ENCODE measurements at regions not wholly inside any gene's neighbourhood (a gene's known extent, or its start where the extent isn't known, plus 50 kb on each side); places are given as distances from the start of the nearest gene placed in this dataset.
"Not testable (repeated sequence)": the region's sequence is repeated elsewhere in the genome, so short reads cannot be mapped to it uniquely, and the experiment has no call there.

GRCh38 chr18:66271962-66272361, 331.9 kb downstream of the CDH19 start:
- no peak for FAIRE-seq

GRCh38 chr18:66264130-66264529, 339.8 kb downstream of the CDH19 start:
- FAIRE-seq, result no peak

- no peak for FAIRE-seq
These were observed 349.8 kb downstream of the CDH19 start for GRCh38 chr18:66254121-66254520.

GRCh38 chr18:66252703-66253102, 351.2 kb downstream of the CDH19 start:
- no peak for FAIRE-seq

GRCh38 chr18:66235206-66235605, 368.7 kb downstream of the CDH19 start:
- no peak for FAIRE-seq

GRCh38 chr18:66226782-66227181, 377.1 kb downstream of the CDH19 start:
- FAIRE-seq, result no peak

GRCh38 chr18:66223317-66223716, 380.6 kb downstream of the CDH19 start:
- not testable (repeated sequence) for FAIRE-seq

GRCh38 chr18:66222174-66222573, 381.7 kb downstream of the CDH19 start:
- no peak for FAIRE-seq

- FAIRE-seq, result no peak
These were observed 384.1 kb downstream of the CDH19 start for GRCh38 chr18:66219817-66220216.

GRCh38 chr18:66211749-66212148, 392.1 kb downstream of the CDH19 start:
- no peak for FAIRE-seq

GRCh38 chr18:66210875-66211274, 393.0 kb downstream of the CDH19 start:
- no peak for FAIRE-seq

GRCh38 chr18:66209656-66210055, 394.2 kb downstream of the CDH19 start:
- no peak for FAIRE-seq

- FAIRE-seq, result no peak
These were observed 407.1 kb downstream of the CDH19 start for GRCh38 chr18:66196805-66197204.

- no peak for FAIRE-seq
These were observed 410.0 kb downstream of the CDH19 start for GRCh38 chr18:66193938-66194337.

GRCh38 chr18:66193394-66193793, 410.5 kb downstream of the CDH19 start:
- FAIRE-seq, result no peak

- no peak for FAIRE-seq
These were observed 417.9 kb downstream of the CDH7 start for GRCh38 chr18:66168685-66169235.

- FAIRE-seq, result no peak
These were observed 417.2 kb downstream of the CDH7 start for GRCh38 chr18:66167829-66168684.

- no peak for FAIRE-seq
These were observed 409.2 kb downstream of the CDH7 start for GRCh38 chr18:66160007-66160406.

GRCh38 chr18:66159451-66159850, 408.6 kb downstream of the CDH7 start:
- FAIRE-seq, result no peak

GRCh38 chr18:66156946-66157687, 406.3 kb downstream of the CDH7 start:
- no peak for FAIRE-seq

- FAIRE-seq, result no peak
These were observed 399.8 kb downstream of the CDH7 start for GRCh38 chr18:66150650-66151049.

- no peak for FAIRE-seq
These were observed 392.2 kb downstream of the CDH7 start for GRCh38 chr18:66143029-66143428.

- no peak for FAIRE-seq
These were observed 390.9 kb downstream of the CDH7 start for GRCh38 chr18:66141716-66142115.

- no peak for FAIRE-seq
These were observed 387.8 kb downstream of the CDH7 start for GRCh38 chr18:66138642-66139041.

All from A204.1 (cell line).